PFSK-1 (cell line): ENCODE measurements at regions not wholly inside any gene's neighbourhood (a gene's known extent, or its start where the extent isn't known, plus 50 kb on each side); places are given as distances from the start of the nearest gene placed in this dataset.

Experiments
- POLR2AphosphoS5 ChIP-seq: IDR thresholded peaks from 2 replicates; pipeline ENCODE4 v1.6.1; 2012; ENCODE audit warnings: low read depth, mild to moderate bottlenecking, control low read depth, low read length, moderate library complexity
- SIN3A ChIP-seq: IDR thresholded peaks from 2 replicates; pipeline ENCODE4 v1.6.1; 2012; ENCODE audit warnings: mild to moderate bottlenecking, low read length, moderate library complexity, borderline replicate concordance; ENCODE audit not compliant: insufficient read depth
- TAF1 ChIP-seq: IDR thresholded peaks from 2 replicates; pipeline ENCODE4 v1.6.1; 2012; ENCODE audit warnings: low read length, control low read depth, borderline replicate concordance; ENCODE audit not compliant: insufficient read depth
- TF ChIP-seq, protein P1 (sequence below), 2 experiments: IDR thresholded peaks; 2 replicates each; pipeline versions ENCODE4 v1.6.1 to v1.8.0; 2011 to 2012; ENCODE audit warnings: low read depth in 2 of 2, low read length in 2 of 2, control low read depth in 1 of 2, inconsistent platforms in 1 of 2, mild to moderate bottlenecking in 1 of 2, moderate library complexity in 1 of 2; ENCODE audit not compliant: insufficient read depth in 1 of 2

DNA sequence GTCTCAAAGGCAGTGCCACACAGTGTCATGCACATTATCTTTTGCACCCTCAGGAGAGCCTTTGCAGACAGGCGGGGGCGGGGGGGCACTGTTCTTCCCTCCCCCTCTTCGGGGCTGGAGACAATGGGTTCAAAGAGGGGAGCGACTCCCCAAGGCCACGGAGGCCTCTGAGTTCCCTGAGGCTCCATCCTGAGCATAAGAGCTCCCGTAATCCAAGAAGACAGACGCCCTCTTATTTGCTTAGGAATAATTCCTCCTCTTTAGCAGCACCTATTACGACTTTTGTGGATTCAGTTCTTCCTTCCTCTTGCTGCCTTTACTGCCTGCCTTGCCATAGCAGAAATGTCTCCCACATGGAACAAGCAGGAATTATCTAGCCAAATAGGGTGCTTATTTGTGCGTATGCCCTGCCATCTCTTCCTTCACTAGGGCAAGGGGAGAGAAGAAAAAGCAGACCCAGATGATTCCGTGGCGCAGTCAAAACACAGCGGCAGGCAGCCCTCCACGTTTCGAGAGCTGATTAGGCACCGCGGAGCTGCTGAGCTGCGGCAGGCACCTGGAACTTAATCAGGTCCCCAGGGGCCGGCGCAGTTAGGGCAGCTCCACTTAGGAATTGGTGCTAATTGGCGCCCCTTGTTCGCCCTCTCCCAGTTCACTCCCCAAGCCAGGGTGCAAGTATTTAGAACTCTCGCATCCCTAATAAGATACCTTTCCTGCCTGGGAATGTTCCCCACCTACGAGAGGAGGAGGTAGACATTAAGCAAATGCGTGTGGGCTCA, 233.4 kb upstream of the MYT1L start:
- TF ChIP-seq POLR2AphosphoS5 (no peak), SIN3A (no peak), TAF1 (no peak)
- TF ChIP-seq, protein P1, sequence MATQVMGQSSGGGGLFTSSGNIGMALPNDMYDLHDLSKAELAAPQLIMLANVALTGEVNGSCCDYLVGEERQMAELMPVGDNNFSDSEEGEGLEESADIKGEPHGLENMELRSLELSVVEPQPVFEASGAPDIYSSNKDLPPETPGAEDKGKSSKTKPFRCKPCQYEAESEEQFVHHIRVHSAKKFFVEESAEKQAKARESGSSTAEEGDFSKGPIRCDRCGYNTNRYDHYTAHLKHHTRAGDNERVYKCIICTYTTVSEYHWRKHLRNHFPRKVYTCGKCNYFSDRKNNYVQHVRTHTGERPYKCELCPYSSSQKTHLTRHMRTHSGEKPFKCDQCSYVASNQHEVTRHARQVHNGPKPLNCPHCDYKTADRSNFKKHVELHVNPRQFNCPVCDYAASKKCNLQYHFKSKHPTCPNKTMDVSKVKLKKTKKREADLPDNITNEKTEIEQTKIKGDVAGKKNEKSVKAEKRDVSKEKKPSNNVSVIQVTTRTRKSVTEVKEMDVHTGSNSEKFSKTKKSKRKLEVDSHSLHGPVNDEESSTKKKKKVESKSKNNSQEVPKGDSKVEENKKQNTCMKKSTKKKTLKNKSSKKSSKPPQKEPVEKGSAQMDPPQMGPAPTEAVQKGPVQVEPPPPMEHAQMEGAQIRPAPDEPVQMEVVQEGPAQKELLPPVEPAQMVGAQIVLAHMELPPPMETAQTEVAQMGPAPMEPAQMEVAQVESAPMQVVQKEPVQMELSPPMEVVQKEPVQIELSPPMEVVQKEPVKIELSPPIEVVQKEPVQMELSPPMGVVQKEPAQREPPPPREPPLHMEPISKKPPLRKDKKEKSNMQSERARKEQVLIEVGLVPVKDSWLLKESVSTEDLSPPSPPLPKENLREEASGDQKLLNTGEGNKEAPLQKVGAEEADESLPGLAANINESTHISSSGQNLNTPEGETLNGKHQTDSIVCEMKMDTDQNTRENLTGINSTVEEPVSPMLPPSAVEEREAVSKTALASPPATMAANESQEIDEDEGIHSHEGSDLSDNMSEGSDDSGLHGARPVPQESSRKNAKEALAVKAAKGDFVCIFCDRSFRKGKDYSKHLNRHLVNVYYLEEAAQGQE (IDR thresholded peaks at IDR 0.05; ENCODE audit: insufficient read depth in 1 of 2, low read depth in 2 of 2, low read length in 2 of 2) = no peak
